GM12878 (cell line): ENCODE measurements at regions not wholly inside any gene's neighbourhood (a gene's known extent, or its start where the extent isn't known, plus 50 kb on each side); places are given as distances from the start of the nearest gene placed in this dataset.

Experiments used
- ATAC-seq: fragments of 200-7000 bp; cut with Tn5 transposase; 3 replicates; pipeline ENCODE4 v1.9.1; 2020; ENCODE audit warnings: mild to moderate bottlenecking, moderate library complexity
- BruUV-seq: library from RNA; stranded (reverse); fragments of 400-500 nt; replicated peaks from 2 replicates; lab custom pipeline; 2021; lab: Mats Ljungman, UMichigan
- CTCF ChIA-PET: fragments of 300-600 bp; sonication (Branson Sonifier 250); formaldehyde crosslinking; extraction: SDS; loops from one replicate; lab custom pipeline; 2021; ENCODE audit warnings: inconsistent platforms; lab: Yijun Ruan, JAX
- POLR2A ChIA-PET: fragments of 350-600 bp; formaldehyde crosslinking; extraction: SDS; loops from one replicate; lab custom pipeline; 2021; ENCODE audit warnings: inconsistent platforms; lab: Charles Lee
- RAD21 ChIA-PET: fragments of 300-600 bp; sonication (Branson Sonifier 250); formaldehyde crosslinking; loops from one replicate; lab custom pipeline; 2023; ENCODE audit warnings: antibody characterized with exemption; ENCODE audit not compliant: unreplicated experiment; lab: Charles Lee
- SMC1A ChIA-PET: fragments of 300-600 bp; sonication (Branson Sonifier 250); formaldehyde crosslinking; loops from one replicate; lab custom pipeline; 2023; ENCODE audit not compliant: unreplicated experiment, uncharacterized antibody; lab: Charles Lee
- DNase-seq: peaks from one replicate; pipeline ENCODE4 v3.0.0-alpha.2; 2011; ENCODE audit warnings: low read depth, low spot score
- FAIRE-seq: peaks from 3 replicates; lab custom pipeline; 2011; peaks lifted over from hg19 to GRCh38; lab: Jason Lieb, UNC
- H2AFZ ChIP-seq: 2 replicates; pipeline ENCODE4 v1.6.0; 2011; ENCODE audit warnings: low read depth, low read length, control low read depth; ENCODE audit not compliant: control insufficient read depth
- H3K27ac ChIP-seq: 2 replicates; pipeline ENCODE4 v1.5.1; 2011; ENCODE audit warnings: control low read depth; ENCODE audit not compliant: control insufficient read depth, insufficient read depth
- H3K27me3 ChIP-seq, 2 experiments: replicated peaks in 1 of 2; 2 replicates each; pipeline versions ENCODE4 v1.6.0 to v1.6.1; 2011; ENCODE audit warnings: low read length in 1 of 2; ENCODE audit not compliant: control insufficient read depth in 2 of 2, insufficient read depth in 2 of 2
- H3K36me3 ChIP-seq, 2 experiments: 2 replicates each; pipeline ENCODE4 v1.5.1; 2011; ENCODE audit warnings: low read length in 1 of 2; ENCODE audit not compliant: control insufficient read depth in 2 of 2, insufficient read depth in 2 of 2
- H3K4me1 ChIP-seq: 2 replicates; pipeline ENCODE4 v1.6.1; 2011; ENCODE audit warnings: mild to moderate bottlenecking, low read length, moderate library complexity, mixed read lengths; ENCODE audit not compliant: control insufficient read depth, insufficient read depth
- H3K4me2 ChIP-seq: 2 replicates; pipeline ENCODE4 v1.6.0; 2011; ENCODE audit warnings: control low read depth; ENCODE audit not compliant: control insufficient read depth, insufficient read depth
- H3K4me3 ChIP-seq: fragments of 200-600 bp; sonication (generic); 2 replicates; pipeline ENCODE4 v1.5.1; 2016
- H3K79me2 ChIP-seq: 2 replicates; pipeline ENCODE4 v1.6.0; 2011; ENCODE audit warnings: low read length; ENCODE audit not compliant: control insufficient read depth, insufficient read depth
- H3K9ac ChIP-seq: 2 replicates; pipeline ENCODE4 v1.8.0; 2011; ENCODE audit warnings: low read length, control low read depth, mixed read lengths; ENCODE audit not compliant: control insufficient read depth, insufficient read depth
- H3K9me3 ChIP-seq: replicated peaks from 3 replicates; pipeline ENCODE4 v1.5.1; 2011; ENCODE audit warnings: mild to moderate bottlenecking, low read length; ENCODE audit not compliant: control insufficient read depth, insufficient read depth
- H4K20me1 ChIP-seq: 2 replicates; pipeline ENCODE4 v1.6.0; 2011; ENCODE audit not compliant: control insufficient read depth, insufficient read depth
- ATF7 ChIP-seq: fragments of 450-650 bp; IDR thresholded peaks from 2 replicates; pipeline ENCODE4 v1.6.1; 2016; ENCODE audit warnings: low read depth, mild to moderate bottlenecking
- CBX3 ChIP-seq: fragments of 200-600 bp; sonication (generic); IDR thresholded peaks from 2 replicates; pipeline ENCODE4 v1.6.1; 2016; ENCODE audit warnings: low read depth, borderline replicate concordance
- CEBPZ ChIP-seq: fragments of 150-350 bp; IDR thresholded peaks from 2 replicates; pipeline ENCODE4 v1.6.1; 2016; ENCODE audit warnings: low read depth, low read length
- CREB1 ChIP-seq: IDR thresholded peaks from 2 replicates; pipeline ENCODE4 v1.6.1; 2012; ENCODE audit warnings: low read depth, mild to moderate bottlenecking, inconsistent platforms
- CREM ChIP-seq: IDR thresholded peaks from 2 replicates; pipeline ENCODE4 v1.6.1; 2014; ENCODE audit warnings: antibody characterized with exemption, low read depth
- E2F8 ChIP-seq: fragments of 450-650 bp; IDR thresholded peaks from 2 replicates; pipeline ENCODE4 v1.6.1; 2018; ENCODE audit warnings: mild to moderate bottlenecking, low read depth, moderate library complexity; ENCODE audit not compliant: partially characterized antibody
- ESRRA ChIP-seq: IDR thresholded peaks from 2 replicates; pipeline ENCODE4 v1.6.1; 2012; ENCODE audit warnings: mild to moderate bottlenecking, low read length, improper control_type of control experiment
- FOXK2 ChIP-seq: fragments of 450-650 bp; IDR thresholded peaks from 2 replicates; pipeline ENCODE4 v1.6.1; 2017; ENCODE audit warnings: mild to moderate bottlenecking, moderate library complexity
- FOXM1 ChIP-seq: IDR thresholded peaks from 2 replicates; pipeline ENCODE4 v1.6.1; 2012; ENCODE audit warnings: low read depth, mild to moderate bottlenecking, inconsistent platforms, low read length, moderate library complexity
- JUND ChIP-seq: IDR thresholded peaks from 2 replicates; pipeline ENCODE4 v1.6.1; 2012; ENCODE audit warnings: low read depth, mild to moderate bottlenecking, low read length, improper control_type of control experiment, moderate library complexity
- MTA3 ChIP-seq: IDR thresholded peaks from 2 replicates; pipeline ENCODE4 v1.6.1; 2012; ENCODE audit warnings: low read length, inconsistent platforms, borderline replicate concordance
- PML ChIP-seq: IDR thresholded peaks from 2 replicates; pipeline ENCODE4 v1.6.1; 2012; ENCODE audit warnings: low read length, inconsistent platforms
- RAD21 ChIP-seq: IDR thresholded peaks from 2 replicates; pipeline ENCODE4 v1.6.1; 2011; ENCODE audit warnings: mild to moderate bottlenecking, low read depth, low read length, moderate library complexity; ENCODE audit not compliant: insufficient read depth
- RELB ChIP-seq: fragments of 450-650 bp; IDR thresholded peaks from 2 replicates; pipeline ENCODE4 v1.6.1; 2017; ENCODE audit warnings: low read depth, mild to moderate bottlenecking, moderate library complexity
- SMC3 ChIP-seq: IDR thresholded peaks from 2 replicates; pipeline ENCODE4 v1.6.1; 2011; ENCODE audit warnings: low read length, improper control_type of control experiment, borderline replicate concordance
- STAT1 ChIP-seq: fragments of 450-650 bp; conservative IDR thresholded peaks from 2 replicates; pipeline ENCODE4 v1.6.1; 2014; ENCODE audit warnings: antibody characterized with exemption, mild to moderate bottlenecking
- TBL1XR1 ChIP-seq: IDR thresholded peaks from 2 replicates; pipeline ENCODE4 v1.6.1; 2012; ENCODE audit warnings: low read depth, low read length, improper control_type of control experiment
- WRNIP1 ChIP-seq: IDR thresholded peaks from 2 replicates; pipeline ENCODE4 v1.6.1; 2011; ENCODE audit warnings: low read depth, low read length, improper control_type of control experiment, borderline replicate concordance
- YBX1 ChIP-seq: fragments of 450-650 bp; IDR thresholded peaks from 2 replicates; pipeline ENCODE4 v1.6.1; 2016; ENCODE audit warnings: antibody characterized with exemption
- ZNF217 ChIP-seq: fragments of 450-650 bp; IDR thresholded peaks from 2 replicates; pipeline ENCODE4 v1.6.1; 2017; ENCODE audit warnings: antibody characterized with exemption, mild to moderate bottlenecking
- WGBS: methylation state at CpG from one replicate; pipeline ENCODE4 v1.1.6; 2016; ENCODE audit warnings: low lambda C conversion rate; ENCODE audit not compliant: insufficient replicate concordance, insufficient coverage; ENCODE audit errors: missing lambda C conversion rate; 5-methylcytosine and 5-hydroxymethylcytosine counted together
- in situ Hi-C: fragments of 300-500 bp; cut with MboI; formaldehyde crosslinking; loops from 9 replicates; pipeline ENCODE4 v1.14.3; 2018; ENCODE audit warnings: mixed read lengths
- intact Hi-C: fragments of 100-400 bp; cut with micrococcal nuclease; formaldehyde crosslinking; loops from one replicate; pipeline ENCODE4 v1.14.2; 2022; ENCODE audit not compliant: unreplicated experiment

GRCh38 chr14:41037388-41037787 lies 569.3 kb upstream of the LRFN5 start:
- CTCF ChIA-PET = no interaction called here
- DNase-seq (no peak), ATAC-seq (no peak), FAIRE-seq (no peak)
- SMC1A ChIA-PET = no interaction called here
- no peak overlapping the region for H3K4me2 ChIP-seq
- no peak overlapping the region for H3K4me3 ChIP-seq
- in situ Hi-C loops (no loop called here), intact Hi-C loops (no loop called here)
- H3K36me3 ChIP-seq = no peaks in the 10 kb centered on the region
- POLR2A ChIA-PET = no interaction called here
- no peaks in the 10 kb centered on the region for H3K27me3 ChIP-seq
- H3K79me2 ChIP-seq = no peaks in the 10 kb centered on the region
- RAD21 ChIA-PET = interaction anchor here (0.8 kb wide), 1 partner anchor 41 kb away, joined by 3 read pairs; no protein-coding TSS in a partner anchor
- 18% methylated on average over 3 of the region's 3 CpGs for WGBS
- H3K27ac ChIP-seq = no peak overlapping the region
- no peaks in the 10 kb centered on the region for H4K20me1 ChIP-seq
- H2AFZ ChIP-seq = no peak overlapping the region
- H3K9ac ChIP-seq = no peak overlapping the region
- no peak for TF ChIP-seq JUND
- TF ChIP-seq SMC3 = no peak
- no peak for TF ChIP-seq RELB
- no peak for TF ChIP-seq ZNF217
- TF ChIP-seq RAD21 = no peak
- no peak for TF ChIP-seq CREM
- no peak for TF ChIP-seq YBX1
- TF ChIP-seq WRNIP1 = no peak
- TF ChIP-seq CREB1 = no peak
- no peak for TF ChIP-seq CEBPZ
- no peak for TF ChIP-seq MTA3
- no peak for TF ChIP-seq ESRRA
- no peak for TF ChIP-seq STAT1
- no peak for TF ChIP-seq FOXK2
- no peak for TF ChIP-seq TBL1XR1
- TF ChIP-seq PML = no peak
- TF ChIP-seq FOXM1 = no peak
- no peak for TF ChIP-seq CBX3
- no peak for TF ChIP-seq E2F8
- TF ChIP-seq ATF7 = no peak
- BruUV-seq = no TSS peak
- H3K9me3 ChIP-seq = no peaks in the 10 kb centered on the region
- H3K4me1 ChIP-seq = no peaks in the 10 kb centered on the region
